ENCODE measurements at regions not wholly inside any gene's neighbourhood (a gene's known extent, or its start where the extent isn't known, plus 50 kb on each side); places are given as distances from the start of the nearest gene placed in this dataset.

- TF ChIP-seq REST (IDR thresholded peaks at IDR 0.05; ENCODE audit: unreplicated experiment): no peak
- TF ChIP-seq EZH2 (IDR thresholded peaks at IDR 0.05; ENCODE audit: low read depth, unreplicated experiment): no peak
These were observed 66.6 kb upstream of the TAF11L2 start (continued) for GRCh38 chr5:17431272-17432050.

GRCh38 chr5:17432569-17432968 lies 65.5 kb upstream of the TAF11L2 start:
- Histone ChIP-seq H3K36me3 (ENCODE audit: insufficient read depth) (no peaks in the 10 kb centered on the region), H4K20me1 (replicated peaks; ENCODE audit: insufficient read depth) (no peaks in the 10 kb centered on the region), H2AFZ (no peak overlapping the region), H3K9me2 (ENCODE audit: insufficient read depth) (peaks cover 4% of the 10 kb centered on the region; the same call in 1 of the 2 replicates), H3K27me3 (ENCODE audit: insufficient read depth) (no peaks in the 10 kb centered on the region), H3K79me2 (replicated peaks; ENCODE audit: insufficient read depth) (no peaks in the 10 kb centered on the region), H3F3A (replicated peaks; ENCODE audit: low read depth) (no peaks in the 10 kb centered on the region), H3K4me1 (ENCODE audit: insufficient read depth) (peaks cover 24% of the 10 kb centered on the region), H3K27ac (ENCODE audit: low read depth) (no peak overlapping the region), H3K4me3 (no peak overlapping the region), H3K4me2 (no peak overlapping the region)
- no peak for ATAC-seq
- no peaks in the 10 kb centered on the region for H3K27me3 Mint-ChIP-seq (ENCODE audit: insufficient read depth, low read depth, poor library complexity)
- no peak overlapping the region for H3K4me3 Mint-ChIP-seq
- no peaks in the 10 kb centered on the region for H3K9me3 Mint-ChIP-seq
- DNase-seq (ENCODE audit: low spot score): no peak
- no peaks in the 10 kb centered on the region for H3K36me3 Mint-ChIP-seq (ENCODE audit: low read depth)
- no peak overlapping the region for H3K27ac Mint-ChIP-seq
- peaks cover 19% of the 10 kb centered on the region for H3K4me1 Mint-ChIP-seq
- TF ChIP-seq ETS1 (IDR thresholded peaks at IDR 0.05) (no peak), CREB1 (CRISPR knock-in tag; IDR thresholded peaks at IDR 0.05; ENCODE audit: low read depth) (no peak), ZNF331 (CRISPR knock-in tag; IDR thresholded peaks at IDR 0.05; ENCODE audit: low read depth) (no peak), STAT1 (IDR thresholded peaks at IDR 0.05; ENCODE audit: unreplicated experiment) (no peak), EZH2phosphoT487 (IDR thresholded peaks at IDR 0.05; ENCODE audit: unreplicated experiment) (no peak), JUNB (IDR thresholded peaks at IDR 0.05; ENCODE audit: unreplicated experiment) (no peak), NANOG (IDR thresholded peaks at IDR 0.05; ENCODE audit: borderline replicate concordance) (no peak), ZNF462 (CRISPR knock-in tag; IDR thresholded peaks at IDR 0.05) (no peak), CTCF (conservative IDR thresholded peaks at IDR 0.05; ENCODE audit: low read depth in 2 of 2) (no peak)

All from GM23338 (cell line).